ENCODE measurements at regions not wholly inside any gene's neighbourhood (a gene's known extent, or its start where the extent isn't known, plus 50 kb on each side); places are given as distances from the start of the nearest gene placed in this dataset.

GRCh38 chr2:217327953-217328621 lies 468.2 kb upstream of the TNP1 start:
- no peak for DNase-seq

DNA sequence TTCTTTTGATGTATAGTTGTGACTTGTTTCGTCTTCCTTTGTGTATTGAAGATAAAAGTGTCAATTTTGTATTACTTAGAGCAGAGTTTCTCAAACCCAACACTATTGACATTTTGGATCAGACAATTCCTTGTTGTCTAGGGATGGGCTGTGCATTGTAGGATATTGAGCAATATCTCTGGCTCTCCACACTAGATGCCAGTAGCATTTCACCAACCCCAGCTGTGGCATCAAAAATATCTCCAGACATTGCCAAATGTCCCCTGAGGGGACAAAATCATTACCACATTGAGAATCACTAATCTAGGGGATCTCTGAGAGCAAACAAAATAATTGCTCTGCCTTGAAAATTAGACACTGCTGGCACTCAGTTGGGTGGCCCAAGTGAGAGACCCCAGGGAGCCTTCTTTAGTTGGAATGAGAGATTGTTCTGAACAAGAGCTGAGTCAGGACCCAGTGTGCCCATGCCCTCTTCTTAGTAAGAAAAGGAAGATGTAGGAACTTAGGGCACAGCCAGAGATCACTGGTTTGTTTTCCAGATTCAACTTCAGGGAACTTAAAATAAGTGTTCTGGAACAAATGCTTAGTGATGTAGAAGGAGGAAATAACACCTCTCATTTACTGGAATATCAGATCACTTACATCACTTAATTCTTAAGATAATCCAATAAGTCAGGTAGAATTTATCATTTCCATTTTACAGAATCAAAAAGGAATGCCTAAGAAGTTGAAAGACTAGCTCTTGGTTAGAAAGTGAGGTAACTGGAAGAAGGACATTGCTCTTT lies 466.6 kb upstream of the TNP1 start:
- DNase-seq, result no peak

DNA sequence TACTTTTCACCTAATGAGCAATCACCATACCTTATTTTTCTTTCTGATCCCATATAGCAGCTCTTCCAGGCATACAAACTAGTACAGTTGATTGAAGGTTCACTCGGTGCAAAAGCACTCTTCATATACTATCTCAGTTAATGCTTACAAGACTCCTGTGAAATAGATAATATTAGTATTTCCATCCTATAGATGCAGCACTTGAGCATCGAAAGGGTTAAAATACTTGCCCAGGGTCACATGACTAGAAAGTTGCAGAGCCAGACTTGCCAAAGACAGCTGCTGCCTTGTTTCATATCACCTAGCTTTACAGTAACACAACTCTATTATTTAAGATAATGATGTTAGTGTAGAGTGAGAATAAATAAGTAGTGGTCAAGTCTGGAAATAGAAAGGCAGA lies 466.0 kb upstream of the TNP1 start:
- DNase-seq, result no peak

DNA sequence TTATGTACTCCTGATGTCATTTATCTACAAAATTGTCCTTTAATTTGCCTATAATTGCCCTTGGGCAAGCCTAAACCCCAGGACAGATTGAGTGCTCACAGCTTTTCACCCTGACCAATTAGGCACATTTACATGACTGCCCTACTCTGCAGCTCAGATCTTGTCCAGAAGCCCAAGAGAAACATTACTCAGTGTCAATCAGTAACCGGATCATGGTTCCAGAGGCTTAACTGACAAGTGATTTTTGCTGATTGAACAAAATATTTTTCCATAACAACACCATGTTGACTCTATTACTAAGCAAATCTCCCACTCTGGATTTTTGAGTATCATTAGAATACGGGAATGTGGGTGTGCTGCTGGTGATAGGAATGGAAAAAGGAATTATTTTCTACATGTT lies 465.4 kb upstream of the TNP1 start:
- no peak for DNase-seq

DNA sequence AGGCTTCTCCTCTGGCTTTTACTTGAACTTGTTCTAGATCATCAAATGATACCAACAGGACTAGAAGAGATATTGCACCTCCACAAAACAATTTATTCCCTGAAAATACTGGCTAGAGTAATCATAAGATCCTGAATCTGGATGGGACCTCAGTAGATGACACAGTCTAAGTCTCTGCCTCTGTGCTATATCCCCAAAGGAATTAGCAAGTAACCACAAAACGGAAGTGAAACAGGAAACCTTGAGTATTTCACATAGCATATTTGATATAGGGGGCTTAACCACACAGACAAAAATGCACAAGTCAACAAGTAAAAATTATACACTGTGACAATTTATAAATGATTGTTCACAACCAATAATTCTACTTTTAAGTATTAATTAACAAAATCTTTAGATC lies 456.9 kb upstream of the TNP1 start:
- DNase-seq, result peak; percentile 23

DNA sequence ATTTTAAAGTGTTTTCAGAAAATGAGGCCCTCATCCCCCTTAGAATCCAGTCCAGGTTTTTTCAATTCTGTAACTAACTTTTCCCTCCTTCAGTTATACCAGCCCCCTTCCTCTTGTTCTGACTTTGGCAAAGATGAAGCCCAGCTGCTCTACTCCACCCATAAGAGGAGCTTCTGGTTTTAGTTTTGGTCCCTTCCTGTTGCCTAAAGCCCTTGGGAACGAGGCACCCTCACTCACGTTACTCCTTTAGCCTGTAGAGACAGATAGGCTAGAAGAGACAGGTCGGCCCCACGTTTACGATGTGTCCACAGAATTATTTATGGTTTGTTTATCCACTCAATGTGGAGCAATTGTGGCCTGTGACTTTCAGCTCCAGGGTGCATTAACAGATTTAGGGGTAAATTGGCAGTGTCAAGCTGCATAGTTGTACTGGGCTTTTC lies 454.2 kb upstream of the TNP1 start:
- no peak for DNase-seq

DNA sequence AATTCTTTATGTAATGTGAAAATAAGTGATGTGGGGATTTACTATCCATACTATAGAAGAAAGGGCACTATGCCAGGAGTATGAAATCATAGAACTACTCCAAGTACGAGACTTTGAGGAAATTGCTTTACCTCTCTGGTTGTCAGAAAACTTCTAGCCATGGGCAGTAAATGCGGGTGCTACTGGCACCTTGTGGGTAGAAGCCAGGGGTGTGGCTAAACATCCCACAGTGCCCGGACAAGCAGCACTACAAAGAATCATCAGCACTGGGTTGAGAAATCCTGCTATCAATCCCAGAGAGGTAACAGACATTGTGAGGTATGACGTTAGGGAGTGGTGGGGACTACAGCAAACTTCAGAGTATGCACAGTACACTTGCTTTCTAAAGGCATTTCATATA lies 453.5 kb upstream of the TNP1 start:
- no peak for DNase-seq

- DNase-seq, result no peak
Measured at GRCh38 chr2:217309056-217309455, 449.2 kb upstream of the TNP1 start.

DNA sequence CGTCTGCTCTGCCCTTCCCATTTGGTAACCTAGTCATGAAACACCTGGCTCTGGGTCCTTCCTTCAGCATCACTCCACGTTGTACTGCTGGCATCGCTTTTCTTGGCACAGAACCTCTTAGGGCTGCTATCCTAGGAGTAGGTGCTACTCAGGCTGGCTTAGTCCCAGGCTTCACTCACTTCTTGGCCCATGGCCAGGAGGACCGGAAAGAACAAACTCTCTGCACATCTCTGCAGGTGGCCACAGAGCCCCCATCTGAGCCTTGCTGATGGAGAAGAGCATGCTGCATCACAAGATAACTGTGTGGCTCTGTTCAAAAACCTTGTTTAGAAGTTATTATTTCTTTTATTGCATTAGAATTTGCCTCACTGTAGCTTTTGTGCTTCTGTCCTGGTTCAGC lies 447.2 kb upstream of the TNP1 start:
- DNase-seq, result no peak

- DNase-seq, result no peak
Measured at GRCh38 chr2:217305882-217306281, 446.0 kb upstream of the TNP1 start.

- no peak for DNase-seq
Measured at GRCh38 chr2:217304582-217304981, 444.7 kb upstream of the TNP1 start.

GRCh38 chr2:217302856-217303255 lies 443.0 kb upstream of the TNP1 start:
- DNase-seq, result no peak

GRCh38 chr2:217301142-217301925 lies 441.5 kb upstream of the TNP1 start:
- DNase-seq, result no peak

DNA sequence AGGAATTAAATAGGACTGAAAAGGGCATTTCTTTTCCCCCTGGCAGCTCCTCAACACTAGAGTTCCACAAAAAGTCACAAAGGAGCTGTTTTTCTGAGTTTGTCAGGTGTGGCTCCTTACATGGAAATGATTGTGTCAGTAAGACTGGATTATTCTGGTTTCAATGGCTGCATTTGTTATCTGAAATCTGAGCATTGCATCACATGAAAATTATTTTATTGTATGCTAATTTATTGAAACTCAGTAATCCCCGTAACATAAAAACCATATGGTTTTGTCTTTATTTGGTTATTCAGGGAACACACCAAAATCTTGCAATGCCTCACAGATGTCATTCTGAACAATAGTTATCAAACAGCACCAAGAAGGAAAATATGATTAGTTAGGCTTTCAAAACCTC lies 439.7 kb upstream of the TNP1 start:
- DNase-seq, result no peak

GRCh38 chr2:217297096-217297495 lies 437.2 kb upstream of the TNP1 start:
- no peak for DNase-seq

GRCh38 chr2:217294818-217295217 lies 435.0 kb upstream of the TNP1 start:
- no peak for DNase-seq

- no peak for DNase-seq
Measured at GRCh38 chr2:217294211-217294610, 434.3 kb upstream of the TNP1 start.

- DNase-seq, result no peak
Measured at GRCh38 chr2:217293607-217294006, 433.7 kb upstream of the TNP1 start.

DNA sequence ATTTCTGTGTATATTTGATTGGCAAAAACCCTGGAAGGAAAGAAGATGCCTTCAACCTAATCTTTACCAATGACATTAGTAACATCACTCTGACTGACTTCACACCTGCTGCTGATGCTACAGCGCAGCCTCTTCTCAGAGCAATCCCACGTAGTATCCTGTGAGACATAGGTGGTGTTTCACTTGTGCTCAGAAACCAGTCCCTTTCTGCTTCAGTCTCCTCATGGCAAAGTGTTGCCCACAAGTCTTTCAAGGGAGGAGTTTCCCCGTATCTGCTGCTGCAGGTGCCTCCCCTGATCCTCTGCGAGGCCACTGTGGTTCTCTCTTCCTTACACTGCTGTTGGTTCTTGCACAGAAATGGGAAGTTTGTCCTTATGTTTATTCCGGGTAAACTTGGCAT lies 433.2 kb upstream of the TNP1 start:
- no peak for DNase-seq

DNA sequence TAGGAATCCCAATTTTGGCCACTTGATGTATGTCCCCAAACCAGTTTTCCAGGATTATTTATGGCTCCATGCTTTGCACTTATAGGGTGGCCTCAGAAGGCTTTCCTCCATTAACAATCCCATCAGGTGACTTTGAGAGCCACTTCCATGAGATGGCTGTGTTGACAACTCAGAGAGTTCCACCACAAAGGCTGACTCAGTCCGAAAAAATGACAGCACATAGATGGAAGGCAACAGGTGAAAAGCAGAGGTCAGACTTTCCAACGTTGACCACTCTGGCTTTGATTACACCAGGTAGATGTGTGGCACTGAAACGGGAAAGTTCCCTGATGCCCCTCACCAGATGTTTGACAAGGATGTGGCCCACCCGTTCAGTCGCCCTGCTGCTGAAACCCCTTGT lies 431.4 kb upstream of the TNP1 start:
- DNase-seq, result no peak

GRCh38 chr2:217290467-217290866 lies 430.6 kb upstream of the TNP1 start:
- DNase-seq, result no peak

- no peak for DNase-seq
Measured at GRCh38 chr2:217289907-217290280, 430.0 kb upstream of the TNP1 start.

DNA sequence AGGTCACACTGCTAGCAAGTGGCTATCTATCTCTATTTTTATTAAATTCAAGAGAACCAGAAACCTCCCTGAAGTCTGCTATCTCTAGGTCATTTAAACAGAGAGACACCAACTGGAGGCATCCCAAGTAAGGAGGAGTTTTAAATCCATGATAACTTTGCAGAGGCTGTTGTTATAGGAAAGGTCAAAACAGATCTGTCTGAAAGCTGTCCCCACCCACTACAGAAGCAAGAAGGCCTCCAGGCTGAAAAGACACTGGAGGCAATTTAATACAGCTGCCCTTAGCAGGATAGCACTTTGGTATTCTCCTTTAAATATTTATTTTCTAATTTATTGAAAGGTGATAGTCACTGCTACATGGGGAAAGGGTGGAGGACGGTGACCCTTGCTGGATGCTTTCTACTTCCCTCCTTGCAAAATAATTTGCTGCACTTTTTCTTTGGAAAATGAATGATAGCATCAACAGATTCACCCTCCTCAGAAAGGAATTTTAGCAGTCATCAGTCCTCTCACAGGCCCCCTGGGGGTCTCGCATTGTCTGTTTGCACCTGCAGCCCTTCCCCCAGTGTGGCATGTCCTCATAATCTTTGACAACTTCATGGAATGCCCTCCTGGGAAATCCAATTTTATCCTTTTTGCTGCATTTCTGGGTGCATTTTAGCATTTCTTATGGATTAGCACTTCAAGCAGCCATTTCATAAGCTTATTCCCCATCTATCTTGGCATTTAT lies 429.5 kb upstream of the TNP1 start:
- DNase-seq, result no peak
